COLO668 (cell line): ENCODE measurements at regions not wholly inside any gene's neighbourhood (a gene's known extent, or its start where the extent isn't known, plus 50 kb on each side); places are given as distances from the start of the nearest gene placed in this dataset.
A peak's percentile ranks its signal among the peaks of the same experiment; 100 is the strongest.

ENCODE experiments used
- DNase-seq: peaks from one replicate; lab custom pipeline; 2025; ENCODE audit not compliant: unreplicated experiment; lab: John Stamatoyannopoulos, UW

DNA sequence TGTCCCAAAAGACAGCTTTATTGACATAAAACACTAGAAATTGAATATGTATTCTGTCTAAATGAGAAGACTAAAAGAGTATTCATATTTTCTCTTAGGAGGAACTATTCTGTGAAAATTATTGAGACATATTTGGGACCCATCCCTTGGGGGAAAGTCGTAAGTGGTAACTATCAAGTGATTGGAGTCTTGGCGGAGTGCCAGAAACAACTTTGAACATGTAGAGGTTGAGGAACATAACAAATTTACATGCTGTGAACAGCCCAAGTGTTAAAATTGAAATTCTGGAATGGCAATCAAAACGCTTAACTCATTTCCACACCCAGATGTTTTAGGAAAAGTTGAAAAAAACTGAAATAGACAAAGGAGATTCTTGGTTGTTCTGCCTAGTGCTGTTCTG lies 1034.6 kb downstream of the NSUN3 start:
- DNase-seq: peak; percentile 0

DNA sequence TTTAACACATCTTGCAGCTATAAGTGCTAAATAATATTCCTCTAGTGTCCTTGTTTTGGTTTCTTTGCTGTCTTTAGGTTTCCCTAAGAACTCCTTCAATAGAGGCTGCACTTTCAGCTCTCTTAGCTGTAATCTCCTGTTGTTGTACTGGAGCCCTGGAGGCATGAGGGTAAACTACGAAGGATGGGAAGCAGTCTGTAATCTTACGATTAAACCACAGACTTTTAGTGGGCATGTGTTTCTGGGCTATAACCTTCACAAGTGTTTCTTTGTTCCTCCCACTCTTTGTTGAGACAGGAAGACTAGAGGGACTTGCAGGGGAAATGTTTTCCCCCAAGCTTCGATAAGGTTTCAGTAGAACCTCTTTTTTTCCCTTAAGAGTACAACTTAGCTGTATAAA lies 1058.1 kb downstream of the NSUN3 start:
- DNase-seq: no peak

DNA sequence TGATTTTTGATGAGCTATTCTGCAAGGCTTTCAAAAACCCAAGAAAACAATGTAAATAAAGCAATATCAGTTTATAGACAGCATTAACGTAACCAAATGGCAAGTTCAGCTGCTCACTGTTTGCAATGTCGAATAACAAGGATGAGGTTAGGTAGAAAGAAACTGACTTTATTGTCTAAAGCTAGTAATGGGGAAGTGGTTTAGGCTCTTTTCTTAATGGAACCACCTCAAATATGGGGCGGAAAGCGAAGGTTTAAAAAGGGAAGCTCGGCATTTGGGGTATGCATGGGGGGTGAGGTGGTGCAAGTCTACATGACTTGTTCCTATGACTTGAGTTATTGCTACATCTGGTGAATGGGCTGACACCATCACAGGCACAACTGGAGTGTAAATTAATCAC lies 1060.2 kb downstream of the NSUN3 start:
- no peak for DNase-seq

DNA sequence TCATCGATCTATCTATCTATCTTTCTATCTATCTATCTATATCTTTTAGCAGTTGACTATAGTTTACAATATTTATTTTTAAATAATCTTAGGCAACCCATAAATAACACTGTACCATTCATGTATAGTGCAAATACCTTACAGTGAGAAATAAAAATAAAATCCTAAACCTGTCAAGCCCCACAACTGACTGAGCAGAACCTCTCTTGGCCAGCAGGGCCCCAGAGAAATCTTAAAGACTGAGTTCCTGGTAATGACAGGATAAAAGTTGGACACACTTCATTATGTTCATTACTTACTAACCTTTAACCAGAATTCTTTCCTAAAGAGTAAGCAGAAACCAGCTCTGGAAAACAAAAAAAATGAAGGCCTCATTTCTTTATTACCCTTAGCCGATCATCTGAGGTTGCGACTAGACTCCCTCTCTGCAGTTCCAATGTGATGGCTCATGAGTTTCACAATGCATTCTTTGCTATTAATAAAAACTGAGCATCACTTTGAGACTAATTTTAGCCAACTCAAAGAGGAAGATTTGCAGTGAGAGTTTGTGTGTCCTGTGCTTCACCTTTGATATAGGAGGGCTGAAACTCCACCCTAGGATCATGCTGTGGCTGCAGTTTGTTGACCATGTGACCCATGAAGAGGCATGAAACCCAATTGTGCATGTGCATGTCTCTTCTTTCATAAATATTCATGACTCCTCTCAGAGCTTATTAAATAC lies 1072.0 kb downstream of the NSUN3 start:
- no peak for DNase-seq

DNA sequence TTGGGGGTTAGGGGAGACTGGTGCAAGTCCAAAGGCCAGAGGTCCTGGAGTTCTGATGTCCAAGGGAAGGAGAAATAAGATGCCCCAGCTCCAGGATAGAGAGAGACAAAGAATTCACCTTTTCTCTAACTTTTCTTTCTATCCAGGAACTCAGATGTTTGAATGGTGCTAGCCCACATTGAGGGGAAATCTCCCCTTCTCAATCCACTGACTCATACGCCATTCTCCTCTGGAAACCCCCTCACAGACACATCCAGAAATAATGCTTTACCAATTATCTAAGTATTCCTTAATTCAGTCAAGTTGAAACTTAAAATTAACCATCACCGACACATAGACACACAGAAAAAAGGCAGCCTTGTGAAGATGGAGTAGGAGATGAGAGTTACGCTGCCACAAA lies 1085.2 kb downstream of the NSUN3 start:
- no peak for DNase-seq

DNA sequence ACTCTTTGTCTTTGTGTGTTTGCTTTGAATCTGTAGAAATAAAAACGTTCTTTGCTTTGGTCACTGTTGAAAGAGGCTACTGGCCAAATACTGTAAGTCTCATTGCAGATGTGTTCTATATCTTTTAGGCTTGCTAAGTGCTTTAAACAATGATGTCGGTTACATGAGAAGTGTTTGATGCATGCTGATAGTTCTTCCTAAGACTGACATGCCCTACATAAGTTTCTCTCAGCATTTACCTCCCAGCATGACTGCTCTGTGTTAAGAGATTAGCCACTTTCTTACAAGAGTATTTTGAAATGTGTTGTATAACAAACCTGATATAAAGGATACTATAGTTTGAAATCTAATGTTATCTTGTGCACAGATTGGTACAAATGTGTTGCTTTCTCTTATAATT lies 1088.7 kb downstream of the NSUN3 start:
- no peak for DNase-seq

DNA sequence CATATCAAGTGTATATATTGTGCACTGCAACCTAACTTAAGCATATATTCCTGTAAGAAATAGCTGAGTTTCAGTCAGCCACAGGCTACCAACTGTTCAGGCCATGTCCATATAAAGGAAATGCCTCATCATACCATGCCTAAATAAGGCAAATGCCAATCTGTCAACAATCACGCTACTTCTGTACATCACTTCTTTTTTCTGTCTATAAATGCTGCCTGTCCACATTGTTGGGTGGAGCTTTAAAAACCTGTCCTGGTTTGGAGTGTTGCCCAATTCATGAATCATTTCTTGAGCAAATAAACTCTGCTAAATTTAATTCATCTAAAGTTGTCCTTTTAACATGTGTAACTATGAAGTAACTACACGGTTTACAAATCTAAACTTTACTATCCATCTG lies 1091.9 kb downstream of the NSUN3 start:
- no peak for DNase-seq

DNA sequence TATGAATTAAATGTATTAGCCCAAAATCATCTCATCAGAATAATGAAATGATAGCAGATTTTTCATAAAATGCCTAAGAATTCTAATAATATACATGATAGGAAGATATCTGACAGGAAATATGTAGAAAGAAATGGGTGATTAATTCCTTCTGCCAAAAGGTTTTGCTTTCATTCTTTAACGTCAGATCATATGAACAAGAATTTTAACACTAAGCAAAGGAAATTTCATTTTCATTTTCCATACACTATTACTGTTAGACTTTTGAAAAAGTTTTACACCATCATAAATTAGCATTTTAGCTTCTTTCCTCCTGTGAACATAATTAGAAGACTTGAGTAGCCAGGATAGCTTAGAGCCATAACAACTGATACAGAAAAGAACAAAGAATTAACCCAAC lies 1099.9 kb downstream of the NSUN3 start:
- DNase-seq: no peak

DNA sequence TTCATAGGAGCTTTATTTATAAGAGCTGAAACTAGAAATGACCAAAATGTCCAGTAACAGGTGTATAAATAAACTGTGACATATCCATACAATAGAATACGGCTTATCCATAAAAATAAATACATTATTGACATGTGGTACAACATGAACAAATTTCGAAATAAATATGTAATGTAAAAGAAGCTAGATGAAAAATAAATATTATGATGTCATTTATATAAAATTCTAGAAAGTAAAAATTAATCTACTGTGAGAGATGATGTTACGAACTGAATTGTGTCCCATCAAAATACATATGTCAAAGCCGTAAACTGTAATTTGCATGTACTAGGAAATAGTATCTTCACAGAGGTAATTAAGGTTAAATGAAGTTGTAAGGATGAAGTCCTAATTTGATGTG lies 1104.9 kb downstream of the NSUN3 start:
- no peak for DNase-seq

DNA sequence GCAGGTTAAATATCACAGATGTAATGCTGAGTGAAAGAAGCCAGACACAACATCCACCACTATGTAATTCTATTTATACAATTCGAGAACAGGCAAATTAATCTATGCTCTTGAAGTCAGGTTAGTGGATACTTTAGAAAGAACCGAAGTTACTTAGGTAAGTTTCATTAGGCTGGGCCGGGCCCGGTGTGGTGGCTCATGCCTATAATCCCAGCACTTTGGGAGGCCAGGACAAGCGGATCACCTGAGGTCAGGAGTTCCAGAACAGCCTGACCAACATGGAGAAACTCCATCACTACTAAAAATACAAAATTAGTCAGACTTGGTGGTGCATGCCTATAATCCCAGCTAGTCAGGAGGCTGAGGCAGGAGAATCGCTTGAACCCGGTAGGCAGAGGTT lies 1105.7 kb downstream of the NSUN3 start:
- DNase-seq: no peak

DNA sequence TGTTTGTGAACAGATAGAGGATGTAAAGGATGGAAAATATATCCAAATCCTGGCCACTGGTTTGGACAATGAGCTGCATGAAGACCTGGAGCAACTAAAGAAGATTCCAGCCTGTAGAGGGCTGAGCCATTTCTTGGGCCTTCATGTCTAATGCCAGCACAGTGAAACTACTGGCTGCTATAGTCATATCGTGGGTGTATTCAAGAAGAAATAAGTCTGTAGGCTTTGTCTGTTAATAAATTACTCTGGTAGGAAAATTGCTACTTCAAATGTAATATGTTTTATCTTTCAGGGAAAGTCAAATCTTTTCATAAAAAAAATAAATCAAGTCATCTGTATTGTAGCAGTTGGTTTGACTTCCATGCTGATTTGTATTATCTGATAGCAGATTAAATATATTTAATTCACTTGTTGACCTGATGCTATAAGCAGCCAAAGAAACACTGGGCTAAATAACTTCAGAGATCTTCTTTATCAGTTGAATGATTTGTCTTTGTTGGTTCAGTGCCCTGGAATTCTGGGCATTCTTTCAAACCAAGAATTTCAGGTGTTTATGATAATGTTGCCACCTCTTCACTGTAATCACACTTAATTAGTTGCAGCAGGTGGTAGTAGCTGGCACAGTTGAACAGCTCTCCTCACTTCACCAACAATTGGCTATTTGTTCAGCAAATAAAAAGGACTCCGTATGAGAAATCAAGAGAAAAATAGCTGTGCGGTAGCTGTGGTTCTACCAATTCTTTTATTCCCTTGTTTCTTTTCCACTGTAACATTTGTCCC lies 1109.5 kb downstream of the NSUN3 start:
- peak; percentile 10 for DNase-seq

DNA sequence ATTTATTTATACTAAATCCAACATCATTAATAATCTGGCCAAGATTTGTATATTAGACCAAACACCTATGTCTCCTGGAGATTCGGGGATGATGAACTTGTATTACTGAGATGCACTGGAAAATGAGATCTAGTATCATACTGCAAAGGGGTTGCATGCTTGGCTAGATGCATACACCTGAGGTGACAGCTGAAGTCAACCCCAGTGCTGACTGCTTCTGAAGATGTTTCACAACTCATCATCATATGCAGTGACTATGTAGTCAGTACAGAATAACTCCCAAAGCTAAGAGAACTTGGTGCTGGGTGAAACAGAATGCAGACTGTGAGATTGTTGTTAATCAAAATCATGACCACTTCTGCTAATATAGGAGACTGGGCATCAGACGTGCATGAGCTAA lies 1114.2 kb downstream of the NSUN3 start:
- DNase-seq: no peak

DNA sequence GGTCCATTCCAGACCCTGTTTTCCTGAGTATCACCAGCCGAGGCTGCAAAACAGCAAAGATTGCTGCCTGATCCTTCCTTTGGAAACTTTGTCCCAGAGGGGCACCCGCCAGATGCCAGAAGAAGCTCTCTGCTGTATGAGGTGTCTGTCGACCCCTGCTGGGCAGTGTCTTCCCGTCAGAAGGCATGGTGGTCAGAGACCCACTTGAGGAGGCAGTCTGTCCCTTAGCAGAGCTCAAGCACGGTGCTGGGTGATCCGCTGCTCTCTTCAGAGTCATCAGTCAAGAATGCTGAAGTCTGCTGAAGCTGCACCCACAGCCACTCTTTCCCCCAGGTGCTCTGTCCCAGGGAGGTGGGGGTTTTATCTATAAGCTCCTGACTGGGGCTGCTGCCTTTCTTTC lies 1121.2 kb downstream of the NSUN3 start:
- no peak for DNase-seq

DNA sequence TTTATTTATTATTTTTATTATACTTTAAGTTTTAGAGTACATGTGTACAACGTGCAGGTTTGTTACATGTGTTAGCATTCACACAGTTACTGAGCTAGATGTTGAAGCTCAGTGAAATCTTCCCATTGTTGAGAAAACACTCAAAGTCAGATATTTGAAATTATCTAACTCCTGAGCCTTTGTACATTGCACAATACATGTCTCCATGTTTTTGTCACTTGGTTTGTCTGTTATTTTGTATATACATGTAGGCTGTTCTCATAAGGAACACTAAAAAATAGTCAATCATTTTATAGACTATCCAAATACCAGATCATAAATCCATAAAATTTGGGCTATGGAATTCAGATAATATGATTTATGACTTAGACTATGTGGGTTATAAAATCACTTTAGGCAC lies 1126.5 kb downstream of the NSUN3 start:
- no peak for DNase-seq

DNA sequence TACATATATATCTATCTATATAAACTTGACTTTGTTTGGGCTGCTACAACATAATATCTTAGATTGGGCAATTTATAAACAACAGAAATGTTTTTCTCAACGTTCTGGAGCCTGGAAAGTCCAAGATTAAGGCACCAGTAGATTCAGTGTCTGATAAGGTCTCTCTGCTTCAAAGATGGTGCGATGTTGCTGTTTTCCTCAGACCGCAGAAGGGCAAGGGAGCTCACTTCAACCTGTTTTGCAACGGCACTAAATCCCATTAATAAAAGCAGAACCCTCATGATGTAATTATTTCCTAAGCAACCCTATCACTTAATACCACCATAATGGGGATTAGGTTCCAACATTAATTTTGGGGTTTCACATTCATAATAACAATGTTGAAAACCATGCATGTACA lies 1134.8 kb downstream of the NSUN3 start:
- DNase-seq: no peak

DNA sequence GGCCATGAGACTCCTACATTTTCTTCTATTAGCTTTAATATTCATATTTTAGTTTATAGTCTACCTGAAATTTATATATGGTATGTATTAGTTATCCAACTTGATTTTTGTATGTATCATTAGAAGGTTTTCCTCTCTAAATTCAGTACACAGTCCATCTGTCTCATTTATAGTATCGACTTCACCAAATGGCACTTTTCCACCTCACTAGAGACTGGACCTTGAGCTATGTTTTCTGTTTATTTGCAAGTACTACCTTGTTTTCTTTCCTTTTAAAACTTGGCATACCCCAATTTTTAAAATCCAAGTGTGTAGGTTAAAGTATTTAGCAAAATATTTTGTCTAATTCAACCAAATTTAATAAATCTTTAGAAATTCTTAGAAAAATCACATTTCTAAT lies 1137.5 kb downstream of the NSUN3 start:
- no peak for DNase-seq

DNA sequence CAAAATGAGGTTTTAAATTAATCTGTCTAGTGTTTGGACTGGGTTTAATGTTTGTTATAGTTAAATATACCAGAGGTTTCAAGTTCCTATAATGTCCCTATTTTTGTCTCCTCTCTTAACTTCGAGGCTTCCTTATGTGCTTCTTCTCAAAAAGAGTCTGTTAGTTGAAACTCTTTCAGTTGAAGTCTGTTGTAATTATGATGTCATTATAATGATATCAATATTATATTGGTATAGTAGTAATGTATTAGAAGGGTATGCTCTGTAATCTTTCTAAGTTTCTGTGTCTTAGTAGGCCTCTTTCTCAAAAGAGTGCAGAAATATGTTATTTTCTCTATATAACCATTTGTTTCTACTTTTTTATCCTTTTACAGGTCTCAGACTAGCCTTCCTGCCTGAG lies 1148.0 kb downstream of the NSUN3 start:
- no peak for DNase-seq

DNA sequence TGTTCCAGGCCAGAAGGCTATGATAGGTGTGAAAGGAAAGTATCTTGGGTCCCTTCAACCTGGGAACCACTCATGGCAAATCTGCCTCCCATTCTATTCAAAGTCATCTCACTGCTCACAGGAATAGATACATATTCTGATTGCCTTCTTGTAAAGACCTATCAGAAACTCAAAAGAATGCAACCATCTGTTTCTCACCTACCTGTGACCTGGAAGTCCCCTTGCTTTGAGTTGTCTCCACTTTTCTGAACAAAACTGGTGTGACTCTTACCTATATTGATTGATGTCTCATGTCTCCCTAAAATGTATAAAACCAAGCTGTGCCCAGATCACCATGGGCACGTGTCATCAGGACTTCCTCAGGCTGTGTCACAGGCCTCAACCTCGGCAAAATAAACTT lies 1149.3 kb downstream of the NSUN3 start:
- DNase-seq: no peak

DNA sequence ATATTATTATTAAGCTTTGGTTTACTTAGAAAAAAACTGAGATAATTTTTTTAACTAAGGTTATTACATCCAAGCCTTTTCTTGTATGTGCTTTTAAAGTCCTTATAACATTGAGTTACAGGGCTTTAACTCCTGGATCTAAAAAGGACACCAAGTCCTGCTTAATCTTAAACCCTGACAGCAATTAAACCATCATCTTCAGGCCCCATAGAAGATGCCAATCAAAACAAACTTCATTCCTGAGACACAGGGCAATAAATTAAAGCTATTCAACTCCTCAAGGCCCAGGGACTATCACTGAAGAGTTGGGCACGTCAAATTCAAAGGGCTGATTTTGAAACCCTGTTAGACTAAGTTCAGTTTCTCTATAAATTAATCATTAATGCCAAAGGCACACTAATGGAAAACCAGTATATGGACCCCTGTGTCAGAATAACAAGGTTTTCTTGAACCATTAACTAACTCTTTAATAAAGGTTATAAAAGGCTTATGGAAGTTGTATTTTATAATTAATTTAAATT lies 1152.6 kb downstream of the NSUN3 start:
- DNase-seq: no peak

DNA sequence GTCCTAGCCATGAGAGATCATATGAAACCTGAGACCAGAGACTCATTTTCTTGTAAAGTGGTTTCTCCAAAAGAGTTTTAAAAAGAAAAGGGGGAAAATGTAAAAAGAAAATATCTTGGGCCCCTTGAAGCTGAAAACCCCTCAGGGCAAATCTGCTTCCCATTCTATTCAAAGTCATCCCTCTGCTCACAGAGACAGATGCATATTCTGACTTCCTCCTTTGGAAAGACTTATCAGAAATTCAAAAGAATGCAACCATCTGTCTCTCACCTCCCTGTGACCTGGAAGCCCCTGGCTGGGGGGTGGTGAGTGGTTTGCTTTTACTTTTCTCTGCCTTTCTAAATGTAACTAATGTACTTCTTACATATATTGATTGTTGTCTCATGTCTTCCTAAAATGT lies 1154.8 kb downstream of the NSUN3 start:
- no peak for DNase-seq

DNA sequence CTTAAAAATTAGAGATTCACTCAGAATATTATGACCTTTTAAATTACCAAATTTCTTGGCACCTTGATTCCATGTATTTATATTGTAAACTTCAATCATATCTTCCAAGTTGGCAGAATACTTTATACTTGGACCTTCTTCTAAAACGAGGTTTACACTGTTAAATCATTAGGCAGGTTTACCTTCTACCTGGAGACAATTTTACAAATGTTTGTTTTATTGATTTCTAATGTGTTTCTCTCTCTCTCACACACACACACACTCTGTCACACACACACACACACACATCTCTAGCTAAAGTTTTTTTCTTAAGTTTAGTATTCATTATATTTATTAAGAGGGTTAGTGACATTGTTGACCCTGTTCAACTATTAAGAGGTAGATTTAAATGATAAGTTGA lies 1155.6 kb downstream of the NSUN3 start:
- DNase-seq: no peak

DNA sequence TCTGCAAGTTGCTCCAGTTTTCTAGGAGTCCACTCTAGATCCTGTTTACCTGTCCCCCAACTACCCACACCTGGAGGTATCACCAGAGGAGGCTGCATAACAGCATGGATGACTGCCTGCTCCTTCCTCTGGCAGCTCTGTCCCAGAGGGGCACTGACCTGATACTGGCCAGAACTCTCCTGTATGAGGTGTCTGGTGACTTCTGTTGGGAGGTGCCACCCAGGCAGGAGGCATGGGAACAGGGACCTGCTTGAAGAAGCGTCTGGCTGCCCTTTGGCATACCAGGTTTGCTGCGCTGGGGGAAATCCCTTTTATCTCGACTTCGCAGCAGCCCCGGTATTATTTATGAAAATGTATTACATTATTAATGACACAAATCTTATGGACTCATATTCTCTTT lies 1163.6 kb downstream of the NSUN3 start:
- DNase-seq: no peak

DNA sequence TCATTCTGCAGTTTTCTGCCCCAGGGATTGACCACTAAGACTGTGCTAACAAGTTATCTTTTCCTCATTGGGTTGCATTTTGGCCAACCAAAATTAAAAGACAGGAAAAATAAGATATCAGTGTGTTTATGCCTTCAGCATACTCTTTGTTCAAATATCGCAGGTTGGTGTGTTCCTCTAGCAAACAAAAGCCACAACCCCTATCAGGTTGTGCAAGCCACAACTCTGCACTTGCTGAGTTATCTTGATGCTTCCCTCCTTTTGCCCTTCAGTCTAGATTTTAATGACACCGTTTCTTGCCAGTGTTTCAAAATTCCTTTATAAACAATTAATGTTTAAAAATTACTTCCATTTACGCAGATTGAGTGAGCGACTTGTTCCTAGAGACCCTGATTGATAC lies 1164.2 kb downstream of the NSUN3 start:
- no peak for DNase-seq
